ENCODE measurements at regions not wholly inside any gene's neighbourhood (a gene's known extent, or its start where the extent isn't known, plus 50 kb on each side); places are given as distances from the start of the nearest gene placed in this dataset.
A peak's percentile ranks its signal among the peaks of the same experiment; 100 is the strongest.

- no peak for DNase-seq (ENCODE audit: low read depth in 2 of 2, low spot score in 1 of 2)
Observed at GRCh38 chr15:97903971-97904572, 56.4 kb upstream of the ARRDC4 start.

GRCh38 chr15:97909291-97909891, 51.1 kb upstream of the ARRDC4 start:
- DNase-seq (ENCODE audit: low read depth in 2 of 2, low spot score in 1 of 2): peak in 1 of 2 donors; percentile 3
